ENCODE measurements at regions not wholly inside any gene's neighbourhood (a gene's known extent, or its start where the extent isn't known, plus 50 kb on each side); places are given as distances from the start of the nearest gene placed in this dataset.

DNA sequence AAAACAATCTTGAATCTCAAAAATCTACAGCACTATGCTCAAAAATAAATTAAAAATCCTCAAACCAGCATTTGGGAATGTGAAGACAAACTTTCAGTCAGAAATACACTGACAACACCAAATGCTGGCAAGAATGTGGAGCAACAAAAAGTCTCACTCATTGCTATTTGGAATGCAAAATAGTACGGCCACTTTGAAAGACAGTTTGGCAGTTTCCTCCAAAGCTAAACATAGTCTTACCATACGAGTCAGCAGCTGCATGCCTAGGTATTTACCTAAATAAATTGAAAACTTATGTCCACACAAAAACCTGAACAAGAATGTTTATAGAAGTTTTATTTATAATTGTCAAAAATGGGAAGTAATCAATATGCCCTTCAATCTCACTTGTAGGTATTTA is 904.2 kb upstream of the LRRC4C start:
- no peak for DNase-seq
- H3K4me2 ChIP-seq (replicated peaks; ENCODE audit: extremely low read depth, low read length, poor library complexity, severe bottlenecking): no peak overlapping the region
- intact Hi-C loops (cut with micrococcal nuclease): no loop called here
- H2AFZ ChIP-seq (ENCODE audit: insufficient read depth, low read depth, low read length, poor library complexity, severe bottlenecking): no peak overlapping the region
- no peaks in the 10 kb centered on the region for H3K27me3 ChIP-seq (ENCODE audit: control insufficient read depth in 2 of 2, insufficient read depth in 2 of 2, low read length in 2 of 2)
- 100% methylated on average over 1 of the region's 2 CpGs for WGBS (ENCODE audit: insufficient coverage)
- no peaks in the 10 kb centered on the region for H3K79me2 ChIP-seq (ENCODE audit: insufficient read depth, low read length)
- Mint-ChIP-seq H3K27ac (no peak overlapping the region), H3K4me1 (no peaks in the 10 kb centered on the region), H3K36me3 (no peaks in the 10 kb centered on the region), H3K27me3 (ENCODE audit: low read depth in 3 of 3) (peaks cover 0 to 3% (median 0%) of the 10 kb centered on the region in 3 donors), H3K4me3 (no peak overlapping the region), H3K9me3 (peaks cover 0 to 10% (median 3%) of the 10 kb centered on the region in 7 donors)
- no peak overlapping the region for H3K27ac ChIP-seq (ENCODE audit: low read depth in 1 of 2, low read length in 2 of 2)
- H3K9me3 ChIP-seq (replicated peaks in 1 of 2; ENCODE audit: control insufficient read depth in 1 of 2, insufficient read depth in 1 of 2, low read length in 2 of 2): peaks cover 0 to 4% of the 10 kb centered on the region in 2 donors
- no peak overlapping the region for H3K9ac ChIP-seq (ENCODE audit: insufficient read depth, low read length, poor library complexity, severe bottlenecking)
- no peak overlapping the region for H3K4me3 ChIP-seq (replicated peaks in 1 of 3; ENCODE audit: low read depth in 2 of 3, low read length in 3 of 3)
- H4K20me1 ChIP-seq (ENCODE audit: insufficient read depth, low read length): no peaks in the 10 kb centered on the region
- TF ChIP-seq, protein P1, sequence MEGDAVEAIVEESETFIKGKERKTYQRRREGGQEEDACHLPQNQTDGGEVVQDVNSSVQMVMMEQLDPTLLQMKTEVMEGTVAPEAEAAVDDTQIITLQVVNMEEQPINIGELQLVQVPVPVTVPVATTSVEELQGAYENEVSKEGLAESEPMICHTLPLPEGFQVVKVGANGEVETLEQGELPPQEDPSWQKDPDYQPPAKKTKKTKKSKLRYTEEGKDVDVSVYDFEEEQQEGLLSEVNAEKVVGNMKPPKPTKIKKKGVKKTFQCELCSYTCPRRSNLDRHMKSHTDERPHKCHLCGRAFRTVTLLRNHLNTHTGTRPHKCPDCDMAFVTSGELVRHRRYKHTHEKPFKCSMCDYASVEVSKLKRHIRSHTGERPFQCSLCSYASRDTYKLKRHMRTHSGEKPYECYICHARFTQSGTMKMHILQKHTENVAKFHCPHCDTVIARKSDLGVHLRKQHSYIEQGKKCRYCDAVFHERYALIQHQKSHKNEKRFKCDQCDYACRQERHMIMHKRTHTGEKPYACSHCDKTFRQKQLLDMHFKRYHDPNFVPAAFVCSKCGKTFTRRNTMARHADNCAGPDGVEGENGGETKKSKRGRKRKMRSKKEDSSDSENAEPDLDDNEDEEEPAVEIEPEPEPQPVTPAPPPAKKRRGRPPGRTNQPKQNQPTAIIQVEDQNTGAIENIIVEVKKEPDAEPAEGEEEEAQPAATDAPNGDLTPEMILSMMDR (IDR thresholded peaks at IDR 0.05): no peak
- no peaks in the 10 kb centered on the region for H3K36me3 ChIP-seq (replicated peaks in 1 of 2; ENCODE audit: control insufficient read depth in 1 of 2, insufficient read depth in 2 of 2, low read length in 2 of 2)
- H3K4me1 ChIP-seq (ENCODE audit: control insufficient read depth in 1 of 2, insufficient read depth in 2 of 2, low read length in 2 of 2): no peaks in the 10 kb centered on the region

DNA sequence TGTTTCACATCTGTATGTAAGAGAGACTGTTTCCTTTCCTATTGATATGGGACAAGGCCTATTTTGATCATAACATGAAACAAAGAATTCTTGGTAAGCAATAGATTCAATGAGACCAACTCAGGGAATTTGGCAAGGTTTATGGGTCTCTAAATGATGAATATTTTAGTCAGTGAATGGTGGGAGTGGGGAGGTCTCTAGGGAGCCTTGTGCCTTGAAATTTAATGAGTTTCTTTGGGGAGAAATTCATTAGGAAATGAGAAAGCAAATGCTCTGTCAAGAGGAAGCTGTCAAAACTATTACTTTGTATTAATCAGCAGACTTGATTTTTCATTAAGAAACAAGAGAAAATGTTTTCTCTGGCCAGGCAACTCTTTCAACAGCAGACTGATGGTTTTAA is 921.7 kb upstream of the API5 start:
- Mint-ChIP-seq H3K9me3 (peaks cover 1 to 10% (median 6%) of the 10 kb centered on the region in 7 donors), H3K4me3 (no peak overlapping the region), H3K4me1 (no peaks in the 10 kb centered on the region), H3K36me3 (no peaks in the 10 kb centered on the region), H3K27me3 (ENCODE audit: low read depth in 3 of 3) (no peaks in the 10 kb centered on the region), H3K27ac (no peak overlapping the region)
- Histone ChIP-seq H3K9me3 (replicated peaks in 1 of 2; ENCODE audit: control insufficient read depth in 1 of 2, insufficient read depth in 1 of 2, low read length in 2 of 2) (peaks cover 0 to 10% of the 10 kb centered on the region in 2 donors), H3K79me2 (ENCODE audit: insufficient read depth, low read length) (no peaks in the 10 kb centered on the region), H3K27me3 (ENCODE audit: control insufficient read depth in 2 of 2, insufficient read depth in 2 of 2, low read length in 2 of 2) (no peaks in the 10 kb centered on the region), H3K36me3 (replicated peaks in 1 of 2; ENCODE audit: control insufficient read depth in 1 of 2, insufficient read depth in 2 of 2, low read length in 2 of 2) (no peaks in the 10 kb centered on the region), H2AFZ (ENCODE audit: insufficient read depth, low read depth, low read length, poor library complexity, severe bottlenecking) (no peak overlapping the region), H4K20me1 (ENCODE audit: insufficient read depth, low read length) (no peaks in the 10 kb centered on the region), H3K4me2 (replicated peaks; ENCODE audit: extremely low read depth, low read length, poor library complexity, severe bottlenecking) (no peak overlapping the region), H3K9ac (ENCODE audit: insufficient read depth, low read length, poor library complexity, severe bottlenecking) (no peak overlapping the region), H3K27ac (ENCODE audit: low read depth in 1 of 2, low read length in 2 of 2) (no peak overlapping the region), H3K4me1 (ENCODE audit: control insufficient read depth in 1 of 2, insufficient read depth in 2 of 2, low read length in 2 of 2) (no peaks in the 10 kb centered on the region), H3K4me3 (replicated peaks in 1 of 3; ENCODE audit: low read depth in 2 of 3, low read length in 3 of 3) (no peak overlapping the region)
- TF ChIP-seq, protein P1 (IDR thresholded peaks at IDR 0.05): no peak
- intact Hi-C loops (cut with micrococcal nuclease): no loop called here
- no peak for DNase-seq
